Upper lobe of left lung (tissue), 4 donors: ENCODE measurements at regions not wholly inside any gene's neighbourhood (a gene's known extent, or its start where the extent isn't known, plus 50 kb on each side); places are given as distances from the start of the nearest gene placed in this dataset.
"Not testable (repeated sequence)": the region's sequence is repeated elsewhere in the genome, so short reads cannot be mapped to it uniquely, and the experiment has no call there.

Experiments
- EP300 ChIP-seq, 4 donors: sonication (generic); formaldehyde crosslinking; IDR thresholded peaks; one replicate each; pipeline ENCODE4 v1.5.1; 2017; ENCODE audit warnings: antibody characterized with exemption in 4 of 4, control low read depth in 2 of 4
- TF ChIP-seq, protein P1 (sequence below), 6 experiments: fragments of 450-650 bp in 4 of 6; fragments of 200-600 bp in 2 of 6; sonication (generic) in 2 of 6; IDR thresholded peaks; one replicate each; pipeline ENCODE4 v1.5.1; 2016 to 2019; ENCODE audit warnings: antibody characterized with exemption in 6 of 6

DNA sequence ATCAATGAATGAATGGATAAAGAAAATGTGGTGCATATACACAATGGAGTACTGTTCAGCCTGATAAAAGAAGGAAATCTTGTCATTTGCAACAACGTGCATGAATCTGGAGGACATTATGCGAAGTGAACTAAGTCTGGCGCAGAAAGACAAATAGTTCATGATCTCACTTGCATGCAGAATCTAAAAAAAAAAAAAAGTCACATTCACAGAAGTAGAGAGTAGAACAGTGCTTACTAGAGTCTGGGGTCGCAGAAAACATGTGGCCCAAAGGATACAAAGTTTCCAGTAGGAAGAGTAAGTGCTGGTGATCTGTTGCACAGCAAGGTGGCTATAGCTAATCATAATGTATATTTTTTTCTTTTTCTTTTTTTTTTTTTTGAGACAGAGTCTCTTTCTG, 167.3 kb downstream of the CRLF3 start:
- TF ChIP-seq, protein P1, sequence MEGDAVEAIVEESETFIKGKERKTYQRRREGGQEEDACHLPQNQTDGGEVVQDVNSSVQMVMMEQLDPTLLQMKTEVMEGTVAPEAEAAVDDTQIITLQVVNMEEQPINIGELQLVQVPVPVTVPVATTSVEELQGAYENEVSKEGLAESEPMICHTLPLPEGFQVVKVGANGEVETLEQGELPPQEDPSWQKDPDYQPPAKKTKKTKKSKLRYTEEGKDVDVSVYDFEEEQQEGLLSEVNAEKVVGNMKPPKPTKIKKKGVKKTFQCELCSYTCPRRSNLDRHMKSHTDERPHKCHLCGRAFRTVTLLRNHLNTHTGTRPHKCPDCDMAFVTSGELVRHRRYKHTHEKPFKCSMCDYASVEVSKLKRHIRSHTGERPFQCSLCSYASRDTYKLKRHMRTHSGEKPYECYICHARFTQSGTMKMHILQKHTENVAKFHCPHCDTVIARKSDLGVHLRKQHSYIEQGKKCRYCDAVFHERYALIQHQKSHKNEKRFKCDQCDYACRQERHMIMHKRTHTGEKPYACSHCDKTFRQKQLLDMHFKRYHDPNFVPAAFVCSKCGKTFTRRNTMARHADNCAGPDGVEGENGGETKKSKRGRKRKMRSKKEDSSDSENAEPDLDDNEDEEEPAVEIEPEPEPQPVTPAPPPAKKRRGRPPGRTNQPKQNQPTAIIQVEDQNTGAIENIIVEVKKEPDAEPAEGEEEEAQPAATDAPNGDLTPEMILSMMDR (IDR thresholded peaks at IDR 0.05): not testable (repeated sequence)
- not testable (repeated sequence) for TF ChIP-seq EP300 (IDR thresholded peaks at IDR 0.05)
